ENCODE measurements at regions not wholly inside any gene's neighbourhood (a gene's known extent, or its start where the extent isn't known, plus 50 kb on each side); places are given as distances from the start of the nearest gene placed in this dataset.
"Not testable (repeated sequence)": the region's sequence is repeated elsewhere in the genome, so short reads cannot be mapped to it uniquely, and the experiment has no call there.

- Histone ChIP-seq H3K27me3 (ENCODE audit: control insufficient read depth, insufficient read depth, low read length) (no peaks in the 10 kb centered on the region), H3K36me3 (ENCODE audit: control insufficient read depth, insufficient read depth, low read length) (no peaks in the 10 kb centered on the region), H3K4me3 (ENCODE audit: low read depth, low read length) (no peak overlapping the region)
- no peak for DNase-seq (ENCODE audit: low read depth)
- no peak for TF ChIP-seq CTCF (IDR thresholded peaks at IDR 0.05; ENCODE audit: insufficient read depth, low read length, poor library complexity, severe bottlenecking)
These were observed 164.7 kb downstream of the GOLGA6L6 start for GRCh38 chr15:20376872-20377271.

- not testable (repeated sequence) for H3K36me3 ChIP-seq (ENCODE audit: control insufficient read depth, insufficient read depth, low read length); H3K27me3 ChIP-seq (ENCODE audit: control insufficient read depth, insufficient read depth, low read length); DNase-seq (ENCODE audit: low read depth); H3K4me3 ChIP-seq (ENCODE audit: low read depth, low read length)
These were observed 169.2 kb downstream of the GOLGA6L6 start for GRCh38 chr15:20372416-20372815.

DNA sequence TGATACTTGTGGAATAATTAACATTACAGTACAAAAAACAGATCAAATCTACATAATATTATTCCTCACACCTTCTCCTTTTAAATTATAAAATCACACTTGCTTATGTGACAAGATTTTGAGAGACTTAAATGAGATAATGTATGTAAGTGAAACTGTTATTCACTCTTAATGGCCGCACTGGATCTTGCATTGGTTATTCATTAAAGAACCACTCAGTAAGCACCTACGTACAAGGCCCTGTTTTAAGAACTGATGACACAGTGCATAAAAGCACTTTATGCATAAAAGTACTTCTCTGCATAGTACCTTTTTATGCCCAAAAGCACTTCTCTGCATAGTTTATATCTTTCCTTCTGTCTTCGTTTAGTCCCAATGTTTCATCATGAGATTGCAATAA is 172.1 kb downstream of the GOLGA6L6 start:
- H3K36me3 ChIP-seq (ENCODE audit: control insufficient read depth, insufficient read depth, low read length): no peaks in the 10 kb centered on the region
- TF ChIP-seq CTCF (IDR thresholded peaks at IDR 0.05; ENCODE audit: insufficient read depth, low read length, poor library complexity, severe bottlenecking): no peak
- no peak overlapping the region for H3K4me3 ChIP-seq (ENCODE audit: low read depth, low read length)
- no peak for DNase-seq (ENCODE audit: low read depth)
- no peaks in the 10 kb centered on the region for H3K27me3 ChIP-seq (ENCODE audit: control insufficient read depth, insufficient read depth, low read length)

GRCh38 chr15:20368974-20369373 is 172.6 kb downstream of the GOLGA6L6 start:
- H3K27me3 ChIP-seq (ENCODE audit: control insufficient read depth, insufficient read depth, low read length): no peaks in the 10 kb centered on the region
- no peaks in the 10 kb centered on the region for H3K36me3 ChIP-seq (ENCODE audit: control insufficient read depth, insufficient read depth, low read length)
- no peak overlapping the region for H3K4me3 ChIP-seq (ENCODE audit: low read depth, low read length)
- DNase-seq (ENCODE audit: low read depth): no peak
- TF ChIP-seq CTCF (IDR thresholded peaks at IDR 0.05; ENCODE audit: insufficient read depth, low read length, poor library complexity, severe bottlenecking): no peak

- no peak overlapping the region for H3K4me3 ChIP-seq (ENCODE audit: low read depth, low read length)
- H3K27me3 ChIP-seq (ENCODE audit: control insufficient read depth, insufficient read depth, low read length): no peaks in the 10 kb centered on the region
- no peak for TF ChIP-seq CTCF (IDR thresholded peaks at IDR 0.05; ENCODE audit: insufficient read depth, low read length, poor library complexity, severe bottlenecking)
- H3K36me3 ChIP-seq (ENCODE audit: control insufficient read depth, insufficient read depth, low read length): no peaks in the 10 kb centered on the region
- no peak for DNase-seq (ENCODE audit: low read depth)
These were observed 174.5 kb downstream of the GOLGA6L6 start for GRCh38 chr15:20367093-20367492.

- H3K36me3 ChIP-seq (ENCODE audit: control insufficient read depth, insufficient read depth, low read length); H3K4me3 ChIP-seq (ENCODE audit: low read depth, low read length); H3K27me3 ChIP-seq (ENCODE audit: control insufficient read depth, insufficient read depth, low read length); DNase-seq (ENCODE audit: low read depth): not testable (repeated sequence)
These were observed 178.0 kb downstream of the GOLGA6L6 start for GRCh38 chr15:20363591-20363990.

GRCh38 chr15:20361091-20361490 is 180.5 kb downstream of the GOLGA6L6 start:
- no peak for DNase-seq (ENCODE audit: low read depth)
- TF ChIP-seq CTCF (IDR thresholded peaks at IDR 0.05; ENCODE audit: insufficient read depth, low read length, poor library complexity, severe bottlenecking): no peak
- Histone ChIP-seq H3K4me3 (ENCODE audit: low read depth, low read length) (no peak overlapping the region), H3K36me3 (ENCODE audit: control insufficient read depth, insufficient read depth, low read length) (no peaks in the 10 kb centered on the region), H3K27me3 (ENCODE audit: control insufficient read depth, insufficient read depth, low read length) (no peaks in the 10 kb centered on the region)
